Spleen (tissue), 7 donors: ENCODE measurements at regions not wholly inside any gene's neighbourhood (a gene's known extent, or its start where the extent isn't known, plus 50 kb on each side); places are given as distances from the start of the nearest gene placed in this dataset.

Experiments used
- CTCF ChIP-seq, 11 experiments: fragments of 200-600 bp in 7 of 11; fragments of 450-650 bp in 4 of 11; sonication (generic) in 4 of 11; IDR thresholded peaks in 8 of 11; conservative IDR thresholded peaks in 3 of 11; 1 replicate in 7 of 11; 2 replicates in 4 of 11; pipeline versions ENCODE4 v1.4.0 to v1.8.0; 2016 to 2021; ENCODE audit warnings: antibody characterized with exemption in 11 of 11, inconsistent platforms in 4 of 11, mild to moderate bottlenecking in 1 of 11
- POLR2A ChIP-seq, 3 donors: fragments of 450-650 bp; IDR thresholded peaks; one replicate each; pipeline ENCODE4 v1.5.1; 2017; ENCODE audit warnings: antibody characterized with exemption in 3 of 3, mild to moderate bottlenecking in 1 of 3
- donor health status: DM: no; HTN: no; CAD: no; lungs with moderate emphysema.
- donor health status: DM: no; HTN: no; CAD: no.
- donor health status: DM: no; HTN: no; CAD: no.

DNA sequence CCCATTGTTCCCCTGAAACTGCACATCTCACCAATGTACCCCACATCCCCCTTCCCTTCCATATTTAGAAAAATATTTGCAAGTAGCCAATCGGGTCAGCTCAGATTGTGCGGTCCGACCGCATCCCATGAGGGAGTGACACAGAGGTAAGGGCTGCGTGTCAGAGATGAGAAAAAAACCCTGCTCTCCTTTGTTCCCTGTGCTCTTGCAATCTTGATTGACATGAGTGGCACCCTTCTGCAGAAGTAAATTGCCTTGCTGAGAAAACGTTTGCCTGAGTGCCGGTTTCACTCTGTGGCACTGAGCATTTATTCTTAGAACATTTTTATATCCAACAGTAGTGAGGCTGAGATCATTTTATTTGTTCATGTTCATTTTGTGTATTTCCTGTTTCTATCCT, 81.6 kb upstream of the CCDC90B start:
- TF ChIP-seq CTCF (IDR thresholded peaks at IDR 0.05 in 8 of 11, conservative IDR thresholded peaks at IDR 0.05 in 3 of 11) = no peak
- TF ChIP-seq POLR2A (IDR thresholded peaks at IDR 0.05) = no peak
